Uterus (tissue), 2 donors: ENCODE measurements at regions not wholly inside any gene's neighbourhood (a gene's known extent, or its start where the extent isn't known, plus 50 kb on each side); places are given as distances from the start of the nearest gene placed in this dataset.

Source experiments
- POLR2A ChIP-seq, 2 donors: fragments of 450-650 bp; IDR thresholded peaks; one replicate each; pipeline ENCODE4 v1.6.1; 2016; ENCODE audit warnings: antibody characterized with exemption in 2 of 2, mild to moderate bottlenecking in 1 of 2, moderate library complexity in 1 of 2
- TF ChIP-seq, protein P1 (sequence below), 4 experiments: fragments of 200-600 bp in 2 of 4; fragments of 450-650 bp in 2 of 4; sonication (generic) in 2 of 4; IDR thresholded peaks; one replicate each; pipeline ENCODE4 v1.5.1; 2016 to 2019; ENCODE audit warnings: antibody characterized with exemption in 4 of 4, mild to moderate bottlenecking in 2 of 4, moderate library complexity in 1 of 4

- TF ChIP-seq, protein P1, sequence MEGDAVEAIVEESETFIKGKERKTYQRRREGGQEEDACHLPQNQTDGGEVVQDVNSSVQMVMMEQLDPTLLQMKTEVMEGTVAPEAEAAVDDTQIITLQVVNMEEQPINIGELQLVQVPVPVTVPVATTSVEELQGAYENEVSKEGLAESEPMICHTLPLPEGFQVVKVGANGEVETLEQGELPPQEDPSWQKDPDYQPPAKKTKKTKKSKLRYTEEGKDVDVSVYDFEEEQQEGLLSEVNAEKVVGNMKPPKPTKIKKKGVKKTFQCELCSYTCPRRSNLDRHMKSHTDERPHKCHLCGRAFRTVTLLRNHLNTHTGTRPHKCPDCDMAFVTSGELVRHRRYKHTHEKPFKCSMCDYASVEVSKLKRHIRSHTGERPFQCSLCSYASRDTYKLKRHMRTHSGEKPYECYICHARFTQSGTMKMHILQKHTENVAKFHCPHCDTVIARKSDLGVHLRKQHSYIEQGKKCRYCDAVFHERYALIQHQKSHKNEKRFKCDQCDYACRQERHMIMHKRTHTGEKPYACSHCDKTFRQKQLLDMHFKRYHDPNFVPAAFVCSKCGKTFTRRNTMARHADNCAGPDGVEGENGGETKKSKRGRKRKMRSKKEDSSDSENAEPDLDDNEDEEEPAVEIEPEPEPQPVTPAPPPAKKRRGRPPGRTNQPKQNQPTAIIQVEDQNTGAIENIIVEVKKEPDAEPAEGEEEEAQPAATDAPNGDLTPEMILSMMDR (IDR thresholded peaks at IDR 0.05) = no peak
- TF ChIP-seq POLR2A (IDR thresholded peaks at IDR 0.05) = no peak
These were observed 652.9 kb downstream of the SMARCA1 start for GRCh38 chrX:128870361-128870760.
